Common myeloid progenitor, CD34-positive (primary cell): ENCODE measurements at regions not wholly inside any gene's neighbourhood (a gene's known extent, or its start where the extent isn't known, plus 50 kb on each side); places are given as distances from the start of the nearest gene placed in this dataset.
A peak's percentile ranks its signal among the peaks of the same experiment; 100 is the strongest.

Source experiments
- CTCF ChIA-PET: fragments of 350-600 bp; sonication (Branson Sonifier 250); formaldehyde crosslinking; loops from one replicate; lab custom pipeline; 2021; ENCODE audit warnings: antibody characterized with exemption; lab: Charles Lee
- POLR2A ChIA-PET: fragments of 350-600 bp; sonication (Branson Sonifier 250); formaldehyde crosslinking; loops from one replicate; lab custom pipeline; 2021; ENCODE audit warnings: antibody characterized with exemption; lab: Charles Lee
- DNase-seq, 3 donors: peaks; one replicate each; pipeline versions ENCODE4 v3.0.0 to v3.0.0-alpha.2; 2013
- H3K27ac ChIP-seq, 2 experiments: 1 replicate in 1 of 2; 2 replicates in 1 of 2; pipeline ENCODE4 v1.7.0; 2013; ENCODE audit warnings: inconsistent platforms in 2 of 2, low read length in 2 of 2, mild to moderate bottlenecking in 2 of 2, low read depth in 1 of 2, moderate library complexity in 1 of 2; ENCODE audit not compliant: severe bottlenecking in 2 of 2, insufficient read depth in 1 of 2, poor library complexity in 1 of 2
- H3K27me3 ChIP-seq, 5 experiments: replicated peaks in 2 of 5; 1 replicate in 3 of 5; 2 replicates in 2 of 5; pipeline versions ENCODE4 v1.6.1 to v1.7.0; 2013; ENCODE audit warnings: low read length in 4 of 5, mild to moderate bottlenecking in 2 of 5, moderate library complexity in 2 of 5, inconsistent platforms in 1 of 5; ENCODE audit not compliant: insufficient read depth in 5 of 5, control insufficient read depth in 4 of 5
- H3K36me3 ChIP-seq, 4 experiments: 1 replicate in 2 of 4; 2 replicates in 2 of 4; pipeline versions ENCODE4 v1.6.1 to v1.7.0; 2013; ENCODE audit warnings: low read length in 3 of 4, control low read depth in 1 of 4, mild to moderate bottlenecking in 1 of 4; ENCODE audit not compliant: control insufficient read depth in 4 of 4, insufficient read depth in 4 of 4
- H3K4me1 ChIP-seq, 4 experiments: 1 replicate in 3 of 4; 2 replicates in 1 of 4; pipeline versions ENCODE4 v1.6.1 to v1.7.1; 2013; ENCODE audit warnings: low read length in 3 of 4, mild to moderate bottlenecking in 3 of 4, control low read depth in 1 of 4, inconsistent platforms in 1 of 4, moderate library complexity in 1 of 4; ENCODE audit not compliant: control insufficient read depth in 4 of 4, insufficient read depth in 4 of 4; ENCODE audit errors: control extremely low read depth in 1 of 4
- H3K4me3 ChIP-seq, 7 experiments: 1 replicate in 4 of 7; 2 replicates in 3 of 7; pipeline versions ENCODE4 v1.5.1 to v1.7.0; 2013; ENCODE audit warnings: mild to moderate bottlenecking in 7 of 7, low read length in 6 of 7, moderate library complexity in 6 of 7, inconsistent platforms in 2 of 7, low read depth in 2 of 7, control low read depth in 1 of 7; ENCODE audit not compliant: insufficient read depth in 4 of 7, control insufficient read depth in 1 of 7; ENCODE audit errors: extremely low read depth in 1 of 7
- H3K9me3 ChIP-seq, 5 experiments: 1 replicate in 4 of 5; 2 replicates in 1 of 5; pipeline versions ENCODE4 v1.6.1 to v1.7.1; 2013; ENCODE audit warnings: low read length in 4 of 5, mild to moderate bottlenecking in 2 of 5, inconsistent platforms in 1 of 5, low read depth in 1 of 5, moderate library complexity in 1 of 5; ENCODE audit not compliant: control insufficient read depth in 4 of 5, insufficient read depth in 2 of 5; ENCODE audit errors: control extremely low read depth in 1 of 5
- WGBS: methylation state at CpG from one replicate; pipeline ENCODE4 v1.1.5; 2013; ENCODE audit not compliant: insufficient coverage; 5-methylcytosine and 5-hydroxymethylcytosine counted together

- POLR2A ChIA-PET = no interaction called here
- Histone ChIP-seq H3K4me3 (no peak overlapping the region), H3K36me3 (no peaks in the 10 kb centered on the region), H3K4me1 (no peaks in the 10 kb centered on the region), H3K9me3 (no peaks in the 10 kb centered on the region), H3K27me3 (no peaks in the 10 kb centered on the region), H3K27ac (no peak overlapping the region)
- no peak for DNase-seq
- no CpG with 5 or more reads among the region's 2 CpGs for WGBS
- CTCF ChIA-PET = no interaction called here
Measured at GRCh38 chr10:81759111-81759510, 115.9 kb upstream of the NRG3 start.

- POLR2A ChIA-PET = no interaction called here
- WGBS = 96% methylated on average over 31 of the region's 31 CpGs
Measured at GRCh38 chr10:81784111-81784597, 90.8 kb upstream of the NRG3 start.

GRCh38 chr10:81792729-81793128 lies 82.3 kb upstream of the NRG3 start:
- no peaks in the 10 kb centered on the region for H3K9me3 ChIP-seq
- 83% methylated on average over 1 of the region's 2 CpGs for WGBS
- CTCF ChIA-PET = no interaction called here

More at GRCh38 chr10:81784111-81784597, 90.8 kb upstream of the NRG3 start:
- H3K27ac ChIP-seq = no peak overlapping the region
- H3K4me1 ChIP-seq = no peaks in the 10 kb centered on the region
- no peak for DNase-seq
- no peaks in the 10 kb centered on the region for H3K9me3 ChIP-seq
- CTCF ChIA-PET = no interaction called here
- peaks cover 0 to 3% (median 0%) of the 10 kb centered on the region in 5 experiments for H3K27me3 ChIP-seq
- no peaks in the 10 kb centered on the region for H3K36me3 ChIP-seq
- no peak overlapping the region for H3K4me3 ChIP-seq

GRCh38 chr10:81806842-81807241 lies 68.2 kb upstream of the NRG3 start:
- no peak for DNase-seq
- ChIA-PET CTCF (no interaction called here), POLR2A (no interaction called here)
- Histone ChIP-seq H3K9me3 (peaks cover 0 to 9% (median 0%) of the 10 kb centered on the region in 5 experiments), H3K27ac (no peak overlapping the region), H3K4me1 (no peaks in the 10 kb centered on the region), H3K36me3 (no peaks in the 10 kb centered on the region), H3K27me3 (no peaks in the 10 kb centered on the region), H3K4me3 (no peak overlapping the region)
- WGBS = 0% methylated on average over 1 of the region's 3 CpGs

More at GRCh38 chr10:81792729-81793128, 82.3 kb upstream of the NRG3 start:
- POLR2A ChIA-PET = no interaction called here
- H3K27ac ChIP-seq = no peak overlapping the region
- no peak overlapping the region for H3K4me3 ChIP-seq
- H3K4me1 ChIP-seq = no peaks in the 10 kb centered on the region
- DNase-seq = no peak
- peaks cover 0 to 3% (median 0%) of the 10 kb centered on the region in 5 experiments for H3K27me3 ChIP-seq
- H3K36me3 ChIP-seq = no peaks in the 10 kb centered on the region

DNA sequence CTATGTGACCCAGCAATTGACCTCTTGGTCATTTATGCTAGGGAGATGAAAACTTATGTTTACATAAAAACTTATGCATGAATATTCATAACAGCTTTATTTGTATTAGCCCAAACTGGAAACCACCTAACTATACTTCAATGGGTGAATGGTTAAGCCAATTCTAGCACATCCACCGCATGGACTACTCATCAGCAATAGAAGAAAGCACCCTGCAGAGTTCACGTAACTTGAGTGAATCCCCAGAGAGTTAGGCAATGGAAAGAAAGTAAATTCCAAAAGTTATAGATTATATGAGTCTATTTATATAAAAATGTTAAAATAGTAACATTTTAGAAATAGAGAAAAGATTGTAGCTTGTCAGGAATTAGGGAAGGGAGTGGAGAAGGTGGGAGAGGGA lies 60.2 kb upstream of the NRG3 start:
- Histone ChIP-seq H3K4me3 (no peak overlapping the region), H3K36me3 (no peaks in the 10 kb centered on the region), H3K9me3 (peaks cover 0 to 4% (median 0%) of the 10 kb centered on the region in 5 experiments), H3K27ac (no peak overlapping the region), H3K4me1 (no peaks in the 10 kb centered on the region), H3K27me3 (no peaks in the 10 kb centered on the region)
- no peak for DNase-seq
- ChIA-PET CTCF (no interaction called here), POLR2A (no interaction called here)
- no CpG with 5 or more reads among the region's 2 CpGs for WGBS

DNA sequence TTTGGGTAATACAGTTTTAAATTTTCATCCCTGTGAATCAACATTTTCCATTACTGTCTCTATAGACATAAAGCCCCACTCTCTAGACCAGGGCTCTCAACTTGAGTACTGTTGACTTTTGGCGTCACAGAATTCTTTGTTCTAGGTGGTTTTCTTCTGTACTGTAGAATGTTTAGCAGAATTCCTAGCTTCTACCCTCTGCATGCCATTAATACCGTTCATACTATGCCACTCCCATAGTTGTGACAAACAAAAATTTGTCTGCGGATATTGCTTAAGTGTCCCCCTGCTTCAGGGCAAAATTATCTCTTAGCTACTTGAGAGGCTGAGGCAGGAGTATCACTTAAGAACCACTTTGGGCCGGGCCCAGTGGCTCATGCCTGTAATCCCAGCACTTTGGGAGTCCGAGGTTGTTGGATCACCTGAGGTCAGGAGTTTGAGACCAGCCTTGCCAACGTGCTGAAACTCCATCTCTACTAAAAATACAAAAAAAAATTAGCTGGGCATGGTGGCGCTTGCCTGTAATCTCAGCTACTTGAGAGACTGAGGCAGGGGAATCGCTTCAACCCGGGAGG lies 57.3 kb upstream of the NRG3 start:
- no peaks in the 10 kb centered on the region for H3K4me1 ChIP-seq
- no peaks in the 10 kb centered on the region for H3K9me3 ChIP-seq
- POLR2A ChIA-PET = no interaction called here
- H3K27ac ChIP-seq = no peak overlapping the region
- H3K36me3 ChIP-seq = no peaks in the 10 kb centered on the region
- WGBS = 92% methylated on average over 6 of the region's 9 CpGs
- H3K27me3 ChIP-seq = no peaks in the 10 kb centered on the region
- DNase-seq = no peak
- no peak overlapping the region for H3K4me3 ChIP-seq
- CTCF ChIA-PET = interaction anchor here (0.8 kb wide), 1 partner anchor 404 kb away, joined by 4 read pairs; no protein-coding TSS in a partner anchor

DNA sequence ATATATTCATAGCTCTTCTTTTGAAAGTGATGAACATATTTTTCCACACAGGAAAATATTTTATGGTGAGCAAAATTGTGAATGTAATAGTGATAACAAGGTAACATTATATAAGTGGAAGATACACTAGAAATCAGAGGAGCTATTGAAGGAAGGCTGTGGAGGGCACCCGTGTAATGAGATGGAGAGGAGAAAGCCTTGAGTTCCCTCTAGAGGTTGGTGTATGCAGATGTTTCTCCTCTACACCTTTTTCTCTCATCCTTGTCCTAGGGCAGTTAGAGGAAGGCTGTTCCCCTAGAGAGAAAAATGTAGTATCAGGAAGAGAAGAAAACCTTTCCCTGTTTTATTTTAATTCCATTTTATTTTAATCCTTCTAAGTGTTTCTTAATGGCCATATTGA lies 54.6 kb upstream of the NRG3 start:
- ChIA-PET CTCF (interaction anchor here (0.7 kb wide), 1 partner anchor 1124 kb away, joined by 3 read pairs; no protein-coding TSS in a partner anchor), POLR2A (no interaction called here)
- WGBS = no CpG with 5 or more reads among the region's 1 CpG
- H3K36me3 ChIP-seq = no peaks in the 10 kb centered on the region
- no peaks in the 10 kb centered on the region for H3K9me3 ChIP-seq
- no peaks in the 10 kb centered on the region for H3K27me3 ChIP-seq
- H3K4me1 ChIP-seq = no peaks in the 10 kb centered on the region
- H3K27ac ChIP-seq = no peak overlapping the region
- H3K4me3 ChIP-seq = no peak overlapping the region
- DNase-seq = peak; percentile 8 to 43 (median 38)
